Esophagus muscularis mucosa (tissue), 4 donors: ENCODE measurements at regions not wholly inside any gene's neighbourhood (a gene's known extent, or its start where the extent isn't known, plus 50 kb on each side); places are given as distances from the start of the nearest gene placed in this dataset.

Source experiments
- EP300 ChIP-seq: sonication (generic); formaldehyde crosslinking; IDR thresholded peaks from one replicate; pipeline ENCODE4 v1.6.1; 2017; ENCODE audit warnings: antibody characterized with exemption
- POLR2A ChIP-seq: fragments of 450-650 bp; IDR thresholded peaks from one replicate; pipeline ENCODE4 v1.6.1; 2017; ENCODE audit warnings: antibody characterized with exemption, moderate library complexity, mild to moderate bottlenecking, low read depth
- POLR2AphosphoS5 ChIP-seq, 2 donors: sonication (generic); formaldehyde crosslinking; IDR thresholded peaks; one replicate each; pipeline ENCODE4 v1.6.1; 2017; ENCODE audit warnings: antibody characterized with exemption in 2 of 2
- TF ChIP-seq, protein P1 (sequence below), 3 experiments: fragments of 200-600 bp in 2 of 3; fragments of 450-650 bp in 1 of 3; sonication (generic) in 2 of 3; IDR thresholded peaks; one replicate each; pipeline ENCODE4 v1.5.1; 2017 to 2019; ENCODE audit warnings: antibody characterized with exemption in 3 of 3, mild to moderate bottlenecking in 2 of 3, moderate library complexity in 1 of 3

DNA sequence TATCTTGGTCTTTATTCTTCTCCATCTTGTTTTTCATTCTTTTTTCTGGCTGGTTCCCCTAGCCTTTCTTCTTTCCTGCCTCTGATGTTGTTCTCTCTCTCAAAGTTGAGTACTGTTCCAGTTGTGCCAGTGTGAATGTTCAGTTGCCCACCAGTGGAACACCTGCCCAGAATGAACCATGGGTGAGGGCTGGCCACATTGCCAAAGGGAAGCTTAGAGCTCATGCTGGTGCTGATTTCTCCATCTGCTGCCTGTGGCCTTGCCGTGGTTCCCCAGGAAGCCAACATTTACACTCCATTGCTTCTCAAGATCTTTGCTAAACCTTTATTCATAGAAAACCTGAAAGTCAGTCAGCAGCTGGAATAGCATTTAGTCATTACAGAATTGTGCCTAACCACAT, 99.1 kb upstream of the MC2R start:
- TF ChIP-seq, protein P1, sequence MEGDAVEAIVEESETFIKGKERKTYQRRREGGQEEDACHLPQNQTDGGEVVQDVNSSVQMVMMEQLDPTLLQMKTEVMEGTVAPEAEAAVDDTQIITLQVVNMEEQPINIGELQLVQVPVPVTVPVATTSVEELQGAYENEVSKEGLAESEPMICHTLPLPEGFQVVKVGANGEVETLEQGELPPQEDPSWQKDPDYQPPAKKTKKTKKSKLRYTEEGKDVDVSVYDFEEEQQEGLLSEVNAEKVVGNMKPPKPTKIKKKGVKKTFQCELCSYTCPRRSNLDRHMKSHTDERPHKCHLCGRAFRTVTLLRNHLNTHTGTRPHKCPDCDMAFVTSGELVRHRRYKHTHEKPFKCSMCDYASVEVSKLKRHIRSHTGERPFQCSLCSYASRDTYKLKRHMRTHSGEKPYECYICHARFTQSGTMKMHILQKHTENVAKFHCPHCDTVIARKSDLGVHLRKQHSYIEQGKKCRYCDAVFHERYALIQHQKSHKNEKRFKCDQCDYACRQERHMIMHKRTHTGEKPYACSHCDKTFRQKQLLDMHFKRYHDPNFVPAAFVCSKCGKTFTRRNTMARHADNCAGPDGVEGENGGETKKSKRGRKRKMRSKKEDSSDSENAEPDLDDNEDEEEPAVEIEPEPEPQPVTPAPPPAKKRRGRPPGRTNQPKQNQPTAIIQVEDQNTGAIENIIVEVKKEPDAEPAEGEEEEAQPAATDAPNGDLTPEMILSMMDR (IDR thresholded peaks at IDR 0.05): no peak
- TF ChIP-seq POLR2A: no peak
- no peak for TF ChIP-seq POLR2AphosphoS5 (IDR thresholded peaks at IDR 0.05)
- TF ChIP-seq EP300: no peak
